ENCODE measurements at regions not wholly inside any gene's neighbourhood (a gene's known extent, or its start where the extent isn't known, plus 50 kb on each side); places are given as distances from the start of the nearest gene placed in this dataset.
"Not testable (repeated sequence)": the region's sequence is repeated elsewhere in the genome, so short reads cannot be mapped to it uniquely, and the experiment has no call there.

DNA sequence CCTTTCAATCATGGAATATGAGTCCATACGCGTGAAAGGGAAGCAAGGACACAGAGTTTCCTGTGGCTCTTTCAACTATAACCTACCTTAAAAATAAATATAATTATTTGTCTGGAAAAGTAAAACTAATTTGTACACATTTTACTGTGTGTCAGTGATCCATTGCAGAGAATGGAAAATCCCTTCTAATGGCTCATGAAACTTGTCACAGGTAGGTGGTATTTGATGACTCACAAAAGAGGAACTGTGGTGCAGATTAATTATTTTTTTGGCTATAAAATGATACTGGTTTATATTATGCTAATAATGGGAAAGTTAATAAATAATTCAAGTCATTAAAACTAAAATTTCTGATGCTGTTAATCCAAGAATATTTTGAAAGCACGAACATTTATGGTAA lies 792.2 kb downstream of the METTL15 start:
- DNase-seq (ENCODE audit: low read depth), result no peak

- DNase-seq (ENCODE audit: low read depth), result peak; percentile 11
Observed at GRCh38 chr11:28899706-28900105, 791.5 kb downstream of the METTL15 start.

GRCh38 chr11:28890601-28891040 lies 782.4 kb downstream of the METTL15 start:
- DNase-seq (ENCODE audit: low read depth), result not testable (repeated sequence)

- DNase-seq (ENCODE audit: low read depth), result peak; percentile 65
Observed at GRCh38 chr11:28887681-28888080, 779.5 kb downstream of the METTL15 start.

DNA sequence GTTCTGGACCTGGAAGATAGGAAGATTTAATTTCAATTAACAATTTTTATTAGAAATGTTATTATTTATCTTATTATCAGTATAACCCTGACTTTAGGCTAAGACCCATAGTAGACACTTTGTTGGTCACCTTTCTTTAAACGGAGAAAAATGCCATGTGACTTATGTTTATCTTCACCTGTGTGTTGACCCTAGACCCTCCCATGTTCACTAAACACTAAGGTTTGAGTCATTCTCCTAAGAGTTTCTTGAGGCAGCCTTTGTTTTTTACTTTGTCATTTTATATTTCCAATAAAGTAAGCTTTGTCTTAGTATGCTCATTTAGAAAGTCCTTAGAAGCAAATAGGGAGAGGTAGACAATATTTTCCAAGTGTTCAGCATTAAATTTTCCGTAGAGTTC lies 771.7 kb downstream of the METTL15 start:
- DNase-seq (ENCODE audit: low read depth), result no peak

DNA sequence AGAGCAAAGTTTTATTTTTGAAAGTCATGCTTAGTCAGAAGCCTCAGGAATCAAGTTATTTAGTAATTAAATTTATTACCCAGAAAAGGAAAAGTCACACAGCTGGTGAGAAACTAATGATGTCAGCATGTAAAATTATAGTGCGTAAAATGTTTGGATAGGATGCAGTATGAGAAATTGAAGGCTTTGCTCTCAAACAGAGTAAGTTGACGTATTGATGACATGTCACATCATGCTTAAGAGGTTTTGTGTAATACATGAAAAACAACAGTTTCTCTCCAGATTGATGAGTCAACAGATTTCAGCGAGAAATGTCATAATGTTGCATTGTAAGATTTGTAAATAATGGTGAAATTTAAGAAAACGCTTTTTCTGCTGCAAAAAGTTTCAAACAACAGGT lies 769.8 kb downstream of the METTL15 start:
- peak; percentile 37 for DNase-seq (ENCODE audit: low read depth)

- DNase-seq (ENCODE audit: low read depth), result no peak
Observed at GRCh38 chr11:28877340-28877739, 769.2 kb downstream of the METTL15 start.

GRCh38 chr11:28874706-28875105 lies 766.5 kb downstream of the METTL15 start:
- no peak for DNase-seq (ENCODE audit: low read depth)

DNA sequence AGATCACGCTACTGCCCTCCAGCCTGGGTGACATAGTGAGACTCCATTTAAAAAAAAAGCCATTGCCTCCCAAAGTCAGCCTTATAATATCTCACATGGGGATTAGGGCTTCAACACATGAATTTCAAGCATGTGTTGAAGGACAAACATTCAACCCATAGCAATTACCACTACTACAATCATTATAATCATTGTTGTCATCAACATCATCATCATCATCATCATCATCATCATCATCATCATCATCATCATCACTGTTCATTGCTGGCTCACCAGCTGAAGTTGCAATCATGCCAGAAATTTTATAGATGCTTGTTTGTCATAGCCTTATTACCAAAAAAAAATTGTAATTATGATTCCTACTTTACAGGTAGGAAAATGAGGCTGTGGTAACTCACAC lies 762.9 kb downstream of the METTL15 start:
- no peak for DNase-seq (ENCODE audit: low read depth)

DNA sequence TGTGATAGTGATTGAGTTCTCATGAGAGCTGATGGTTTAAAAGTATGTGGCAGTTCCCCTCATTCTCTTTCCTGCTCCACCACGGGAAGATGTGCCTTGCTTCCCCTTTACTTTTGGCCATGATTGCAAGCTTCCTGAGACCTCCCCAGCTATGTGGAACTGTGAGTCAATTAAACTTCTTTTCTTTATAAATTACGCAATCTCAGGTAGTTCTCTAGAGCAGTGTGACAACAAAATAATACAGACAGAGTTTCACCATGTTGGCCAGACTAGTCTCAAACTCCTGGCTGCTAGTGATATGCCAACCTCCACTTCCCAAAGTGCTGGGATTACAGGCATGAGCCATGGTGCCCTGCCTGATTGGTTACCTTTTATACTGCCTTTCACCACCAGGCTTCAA lies 755.2 kb downstream of the METTL15 start:
- DNase-seq (ENCODE audit: low read depth), result no peak

DNA sequence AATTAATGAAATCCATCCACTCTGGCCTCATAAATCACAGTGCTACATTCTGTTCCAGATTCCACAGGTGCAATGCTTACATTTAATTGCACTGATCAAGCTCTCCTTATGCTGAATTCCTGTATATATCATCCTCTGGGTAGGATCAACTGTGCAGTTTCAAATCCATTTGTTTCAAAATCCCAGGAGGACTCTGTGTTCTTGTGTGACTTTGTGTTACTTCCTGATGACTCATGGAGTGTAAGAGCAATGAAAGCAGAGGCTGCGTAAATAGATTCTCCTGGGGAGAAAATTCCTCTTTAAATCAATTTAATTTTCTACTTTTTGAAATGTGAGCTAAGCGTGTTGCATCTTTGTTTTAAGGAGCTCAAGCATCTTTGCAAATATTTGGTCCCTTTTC lies 752.7 kb downstream of the METTL15 start:
- DNase-seq (ENCODE audit: low read depth), result peak; percentile 95

DNA sequence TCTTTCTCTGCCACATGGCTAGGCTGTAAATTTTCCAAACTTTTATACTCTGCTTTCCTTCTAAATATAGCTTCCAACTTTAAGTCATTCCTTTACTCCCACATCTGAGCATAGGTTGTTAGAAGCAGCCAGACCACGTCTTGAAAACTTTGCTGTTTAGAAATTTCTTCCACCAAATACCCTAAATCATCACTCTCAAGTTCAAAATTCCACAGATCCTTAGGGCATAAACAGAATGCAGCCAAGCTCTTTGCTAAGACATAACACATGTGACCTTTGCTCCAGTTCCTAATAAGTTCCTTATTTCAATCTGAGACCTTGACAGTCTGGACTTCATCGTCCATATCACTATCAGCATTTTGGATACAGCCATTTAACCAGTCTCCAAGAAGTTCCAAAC lies 749.9 kb downstream of the METTL15 start:
- DNase-seq (ENCODE audit: low read depth), result peak; percentile 59

- DNase-seq (ENCODE audit: low read depth), result peak; percentile 58
Observed at GRCh38 chr11:28849053-28849452, 740.9 kb downstream of the METTL15 start.

- no peak for DNase-seq (ENCODE audit: low read depth)
Observed at GRCh38 chr11:28842716-28843115, 734.5 kb downstream of the METTL15 start.

DNA sequence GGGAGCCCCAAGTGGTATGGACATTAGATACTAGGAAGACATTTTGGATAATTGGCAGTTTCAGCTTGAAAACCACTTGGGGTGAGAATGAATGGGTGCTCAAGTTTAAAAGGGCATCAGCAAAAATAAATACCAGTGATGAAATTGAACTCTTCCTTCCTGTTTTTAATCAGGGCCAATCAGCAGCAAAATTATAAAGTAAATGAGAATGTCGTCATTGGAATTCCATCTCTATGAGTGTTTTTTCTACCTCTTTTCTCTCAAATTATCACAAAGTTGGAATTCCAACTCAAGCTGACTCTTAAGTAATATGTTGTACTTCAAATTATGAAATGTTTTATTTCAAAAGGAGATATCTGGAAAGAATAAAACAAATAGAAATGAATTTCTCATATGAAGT lies 730.6 kb downstream of the METTL15 start:
- DNase-seq (ENCODE audit: low read depth), result peak; percentile 82

- no peak for DNase-seq (ENCODE audit: low read depth)
Observed at GRCh38 chr11:28837599-28837998, 729.4 kb downstream of the METTL15 start.

DNA sequence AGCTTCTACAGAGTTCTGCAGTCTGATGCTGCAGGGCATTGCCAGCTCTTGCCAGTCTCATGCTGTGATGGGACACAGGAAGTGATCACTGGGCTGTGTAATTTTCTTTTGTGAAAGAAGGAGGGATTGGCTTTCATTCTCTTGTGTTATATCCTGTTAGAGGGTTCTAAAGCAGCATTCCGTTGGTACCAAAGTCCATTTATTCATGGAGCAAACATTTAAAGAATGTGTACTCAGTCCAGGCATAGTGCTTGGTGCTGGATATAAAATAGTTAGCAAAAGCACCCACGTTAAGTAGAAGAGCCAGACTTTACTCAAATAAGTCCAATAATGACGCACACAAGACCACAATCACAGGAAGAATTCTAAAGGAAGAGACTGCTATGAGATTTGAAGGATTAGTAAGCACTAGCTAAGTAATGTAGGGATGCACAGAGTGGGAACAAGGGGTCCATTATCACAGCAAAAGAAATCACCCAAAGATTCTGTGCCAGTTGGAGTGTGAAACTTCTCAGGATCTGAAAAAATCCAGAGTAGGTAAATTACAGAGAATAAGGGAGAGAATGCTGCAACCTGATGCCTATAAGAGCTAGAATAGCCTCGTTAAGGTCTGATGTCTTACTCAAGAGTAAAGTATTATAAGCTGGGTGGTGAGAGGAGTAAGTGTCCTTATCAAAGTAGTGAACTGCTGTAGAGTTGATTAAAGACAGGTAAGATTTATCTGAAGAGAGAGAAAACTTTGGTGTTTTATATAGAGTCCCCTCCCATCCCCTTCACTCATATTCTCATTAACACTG lies 728.3 kb downstream of the METTL15 start:
- DNase-seq (ENCODE audit: low read depth), result peak; percentile 99

DNA sequence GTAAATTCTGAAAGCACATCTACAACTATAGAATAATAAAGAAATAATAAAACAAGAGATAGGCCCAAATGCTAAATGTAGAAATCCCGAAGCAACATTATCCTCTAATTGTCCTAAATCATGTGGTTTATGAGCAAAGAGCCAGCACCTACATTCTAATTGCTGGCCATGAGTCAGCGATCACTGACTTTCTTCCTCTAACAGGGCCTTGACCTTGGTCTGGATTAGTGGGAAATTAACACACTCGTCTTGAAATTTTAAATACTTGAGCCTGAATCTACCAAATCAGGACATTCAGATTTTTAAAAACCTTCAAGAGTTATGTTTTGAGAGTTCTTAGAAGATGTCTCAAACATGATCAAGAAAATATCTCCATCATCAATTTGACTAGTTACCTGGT lies 727.6 kb downstream of the METTL15 start:
- DNase-seq (ENCODE audit: low read depth), result peak; percentile 70

- no peak for DNase-seq (ENCODE audit: low read depth)
Observed at GRCh38 chr11:28835317-28835716, 727.1 kb downstream of the METTL15 start.

- DNase-seq (ENCODE audit: low read depth), result peak; percentile 68
Observed at GRCh38 chr11:28834877-28835276, 726.7 kb downstream of the METTL15 start.

DNA sequence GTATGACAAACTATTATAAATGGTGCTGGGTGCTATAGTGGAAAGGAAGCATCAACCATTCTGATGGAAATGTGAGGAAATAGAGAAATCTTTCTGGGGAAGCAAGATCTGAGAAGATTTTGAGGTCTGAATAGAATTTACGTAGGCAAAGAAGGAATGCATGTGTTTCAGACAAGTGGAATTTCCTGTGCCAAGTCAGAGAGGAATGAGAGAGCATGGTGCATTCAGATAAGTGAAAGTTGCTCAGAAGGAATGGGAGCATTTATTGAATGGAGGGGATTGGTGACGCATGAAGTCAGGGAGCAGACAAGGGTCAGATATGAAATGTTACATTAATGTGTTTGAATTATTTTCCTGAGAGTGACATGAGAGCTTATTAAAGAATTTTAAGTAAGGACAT lies 725.5 kb downstream of the METTL15 start:
- DNase-seq (ENCODE audit: low read depth), result peak; percentile 99

DNA sequence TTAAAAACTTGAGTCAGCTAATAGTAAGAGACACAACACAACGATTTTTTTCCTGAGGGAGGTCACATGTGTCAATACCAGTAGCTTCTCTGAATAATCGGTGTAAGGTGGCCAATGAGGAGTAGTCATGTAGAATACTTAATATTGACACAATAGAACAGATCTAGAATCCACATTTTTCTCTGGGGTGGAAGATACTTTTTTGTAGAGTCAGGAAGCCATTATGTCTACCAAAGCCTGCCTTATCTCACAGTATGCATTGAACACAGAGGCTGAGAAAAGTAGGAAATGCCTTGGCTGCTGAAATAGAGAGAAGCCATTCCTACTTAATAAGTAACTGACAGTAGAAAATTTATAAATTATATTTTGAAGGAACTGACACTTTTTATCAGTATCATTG lies 725.0 kb downstream of the METTL15 start:
- DNase-seq (ENCODE audit: low read depth), result no peak

DNA sequence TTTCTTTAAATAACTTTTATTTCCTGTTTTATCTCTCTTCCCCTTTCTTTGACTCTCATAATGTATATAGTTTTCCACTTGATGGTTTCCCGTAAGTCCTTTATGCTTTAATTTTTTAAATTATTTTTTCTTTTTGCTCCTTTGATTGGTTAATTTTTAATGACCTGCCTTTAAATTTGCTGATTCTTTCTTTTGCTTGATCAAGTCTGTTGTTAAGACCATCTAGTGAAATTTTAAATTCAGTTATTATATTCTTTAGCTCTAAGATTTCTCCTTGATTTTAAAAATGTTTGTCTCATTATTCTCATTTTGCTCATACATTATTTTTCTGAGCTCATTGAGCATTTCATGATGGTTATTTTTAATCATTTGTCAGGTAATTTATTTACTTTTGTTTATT lies 718.6 kb downstream of the METTL15 start:
- DNase-seq (ENCODE audit: low read depth), result no peak

DNA sequence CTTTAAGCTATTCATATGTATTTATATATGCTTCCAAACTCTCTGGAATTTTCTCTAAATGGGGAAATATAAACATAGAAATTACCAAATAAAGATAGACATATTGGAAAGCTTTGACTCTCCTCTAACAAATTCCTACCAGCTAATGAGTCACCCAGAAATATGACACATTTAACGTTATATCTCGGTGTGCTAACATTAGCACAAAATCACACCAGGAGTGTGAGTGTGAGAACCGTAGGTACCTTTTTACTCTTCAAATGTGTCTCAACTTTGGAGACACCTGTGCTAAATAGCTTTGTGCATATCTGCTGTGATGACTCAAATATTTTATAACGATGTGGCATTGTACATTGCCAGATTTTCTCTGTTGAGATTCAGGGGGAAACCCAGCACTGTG lies 714.4 kb downstream of the METTL15 start:
- DNase-seq (ENCODE audit: low read depth), result no peak
